Jurkat, Clone E6-1 (cell line): ENCODE measurements at regions not wholly inside any gene's neighbourhood (a gene's known extent, or its start where the extent isn't known, plus 50 kb on each side); places are given as distances from the start of the nearest gene placed in this dataset.
"Not testable (repeated sequence)": the region's sequence is repeated elsewhere in the genome, so short reads cannot be mapped to it uniquely, and the experiment has no call there.

Experiments used
- DNase-seq: peaks from one replicate; pipeline ENCODE4 v3.0.0-alpha.2; 2011; ENCODE audit warnings: low read depth, low spot score
- H3K4me3 ChIP-seq: 2 replicates; pipeline ENCODE4 v1.5.1; 2011; ENCODE audit warnings: mild to moderate bottlenecking, low read length, control low read depth, moderate library complexity

DNA sequence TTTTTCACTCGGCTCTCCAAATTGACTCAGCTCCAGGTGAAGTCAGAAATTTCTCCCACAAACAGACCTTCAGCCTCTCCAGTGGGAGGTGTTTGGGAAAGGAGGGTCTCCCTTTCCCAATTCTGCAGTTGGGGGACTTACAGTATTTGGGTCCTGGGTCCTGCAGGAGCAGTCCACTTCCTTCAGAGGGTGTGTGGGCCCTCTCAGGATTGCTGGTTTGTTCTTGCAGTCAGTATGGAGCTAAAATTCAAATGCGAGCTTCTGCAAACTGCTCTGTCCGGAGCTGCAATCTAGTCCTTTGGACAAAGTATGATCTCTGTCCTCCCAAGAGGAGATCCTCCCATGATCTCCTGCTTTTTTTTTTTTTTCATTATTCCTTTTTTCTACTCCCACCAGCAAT lies 87.9 kb upstream of the MSTN start:
- H3K4me3 ChIP-seq: no peak overlapping the region
- DNase-seq: no peak

DNA sequence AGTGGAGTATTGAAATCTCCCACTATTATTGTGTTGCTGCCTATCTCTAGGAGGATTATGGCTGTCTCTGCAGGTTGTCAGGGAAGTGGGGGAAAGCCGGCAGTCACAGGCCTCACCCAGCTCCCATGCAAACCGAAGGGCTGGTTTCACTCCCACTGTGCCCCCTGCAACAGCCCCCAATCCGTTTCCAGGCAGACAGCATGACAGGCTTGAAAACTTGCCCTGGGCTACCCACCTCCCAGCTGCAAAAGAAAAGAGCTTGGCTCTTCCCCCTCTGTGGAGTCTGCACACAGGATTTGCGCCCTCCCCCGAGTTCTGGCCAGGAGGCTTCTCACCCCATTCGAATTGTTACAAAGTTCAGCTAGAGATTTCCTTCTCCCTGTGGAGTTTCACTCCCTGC lies 87.4 kb upstream of the MSTN start:
- no peak for DNase-seq
- H3K4me3 ChIP-seq: no peak overlapping the region

DNA sequence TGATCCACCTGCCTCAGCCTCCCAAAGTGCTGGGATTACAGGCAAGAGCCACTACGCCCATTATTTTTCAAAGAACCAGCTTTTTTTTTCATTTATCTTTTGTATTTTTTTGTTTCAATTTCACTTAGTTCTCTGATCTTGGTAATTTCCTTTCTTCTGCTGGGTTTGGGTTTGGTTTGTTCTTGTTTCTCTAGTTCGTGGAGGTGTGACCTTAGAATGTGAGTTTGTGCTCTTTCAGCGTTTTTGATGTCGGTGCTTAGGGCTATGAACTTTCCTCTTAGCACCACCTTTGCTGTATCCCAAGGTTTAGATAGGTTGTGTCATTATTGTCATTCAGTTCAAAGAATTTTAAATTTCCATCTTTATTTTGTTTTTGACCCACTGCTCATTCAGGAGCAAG lies 86.7 kb upstream of the MSTN start:
- no peak overlapping the region for H3K4me3 ChIP-seq
- DNase-seq: no peak

- DNase-seq: not testable (repeated sequence)
Observed at GRCh38 chr2:190146109-190146508, 83.6 kb upstream of the MSTN start.

DNA sequence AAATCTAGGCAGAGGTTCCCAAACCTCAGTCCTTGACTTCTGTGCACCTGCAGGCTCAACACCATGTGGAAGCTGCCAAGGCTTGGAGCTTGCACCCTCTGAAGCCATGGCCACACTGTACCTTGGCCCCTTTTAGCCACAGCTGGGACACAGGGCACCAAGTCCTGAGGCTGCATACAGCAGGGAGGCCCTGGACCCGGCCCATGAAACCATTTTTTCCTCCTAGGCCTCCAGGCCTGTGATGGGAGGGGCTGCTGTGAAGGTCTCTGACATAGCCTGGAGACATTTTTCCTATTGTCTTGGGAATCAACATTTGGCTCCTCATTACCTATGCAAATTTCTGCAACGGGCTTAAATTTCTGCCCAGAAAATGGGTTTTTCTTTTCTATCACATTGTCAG lies 77.9 kb upstream of the MSTN start:
- H3K4me3 ChIP-seq, DNase-seq: not testable (repeated sequence)

More at GRCh38 chr2:190146109-190146508, 83.6 kb upstream of the MSTN start:
- H3K4me3 ChIP-seq: not testable (repeated sequence)

DNA sequence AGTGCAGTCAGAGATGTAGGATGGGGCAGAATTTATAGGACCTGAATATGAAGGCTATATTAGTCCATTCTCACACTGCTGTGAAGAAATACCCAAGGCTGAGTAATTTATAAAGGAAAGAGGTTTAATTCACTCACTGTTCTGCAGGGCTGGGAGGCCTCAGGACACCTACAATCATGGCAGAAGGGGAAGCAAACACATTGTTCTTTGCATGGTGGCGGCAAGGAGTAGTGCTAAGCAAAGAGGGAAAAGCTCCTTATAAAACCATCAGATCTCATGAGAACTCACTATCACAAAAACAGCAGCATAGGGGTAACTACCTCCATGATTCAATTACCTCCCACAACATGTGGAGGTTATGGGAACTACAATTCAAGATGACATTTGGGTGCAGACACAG lies 76.8 kb upstream of the MSTN start:
- H3K4me3 ChIP-seq: no peak overlapping the region
- DNase-seq: no peak

DNA sequence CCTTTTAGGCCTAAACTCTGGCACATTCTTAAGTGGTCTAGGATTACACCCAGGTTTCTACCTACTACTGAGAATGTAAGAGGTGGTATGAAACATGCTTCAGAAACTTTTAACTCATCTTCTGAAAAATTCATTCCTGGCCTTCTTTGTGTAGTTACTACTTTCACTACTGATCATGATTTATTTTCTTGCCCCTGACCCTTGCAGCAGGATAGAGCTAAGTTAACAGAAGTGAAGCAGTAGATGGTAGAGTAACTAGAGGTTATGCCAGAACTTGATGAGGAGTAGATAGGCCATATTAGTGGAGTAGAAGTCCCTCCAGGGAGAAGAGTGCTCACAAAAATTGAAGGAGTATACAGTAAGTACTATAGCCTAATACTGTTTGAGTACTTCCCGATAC lies 75.5 kb upstream of the MSTN start:
- DNase-seq: no peak
- no peak overlapping the region for H3K4me3 ChIP-seq

GRCh38 chr2:190137561-190137960 lies 75.0 kb upstream of the MSTN start:
- no peak overlapping the region for H3K4me3 ChIP-seq
- DNase-seq: no peak

DNA sequence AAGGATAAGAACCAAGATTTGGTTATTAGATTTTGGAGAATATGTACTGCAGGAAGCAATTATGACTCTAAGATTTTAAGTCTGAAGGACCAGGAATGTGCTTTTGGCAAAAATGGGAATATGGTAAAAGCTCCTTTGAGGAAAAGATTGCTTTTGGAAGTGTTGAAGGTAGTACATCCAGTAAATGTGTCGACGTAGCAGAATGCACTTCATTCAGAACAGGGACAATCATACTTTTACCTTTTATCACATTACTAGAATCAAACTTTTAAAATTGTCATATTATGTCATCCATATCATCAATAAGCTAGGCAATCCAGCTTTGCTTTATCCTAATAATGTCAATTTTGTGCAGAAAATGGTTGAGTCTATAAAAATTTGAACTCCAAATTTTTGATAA lies 74.3 kb upstream of the MSTN start:
- DNase-seq: no peak
- no peak overlapping the region for H3K4me3 ChIP-seq

DNA sequence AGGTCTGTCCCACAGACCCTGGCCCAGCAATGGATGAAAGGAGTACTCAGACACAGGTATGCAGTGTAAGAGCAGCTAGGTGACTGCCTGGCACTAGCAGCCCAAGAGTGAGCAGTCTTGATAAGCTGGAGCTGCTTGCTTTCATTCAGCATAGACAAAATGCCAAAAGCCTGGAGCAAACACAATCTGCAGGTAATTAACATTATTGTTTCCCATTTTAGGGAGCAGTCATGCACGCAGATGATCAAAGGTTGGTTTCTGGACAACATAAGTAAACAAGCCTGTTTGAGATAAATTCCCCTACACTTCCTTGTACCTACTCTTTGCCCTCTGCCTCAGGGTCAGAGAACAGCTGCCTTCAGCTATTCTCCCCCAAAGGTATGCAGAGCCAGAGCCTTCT lies 73.7 kb upstream of the MSTN start:
- DNase-seq: no peak
- H3K4me3 ChIP-seq: no peak overlapping the region

DNA sequence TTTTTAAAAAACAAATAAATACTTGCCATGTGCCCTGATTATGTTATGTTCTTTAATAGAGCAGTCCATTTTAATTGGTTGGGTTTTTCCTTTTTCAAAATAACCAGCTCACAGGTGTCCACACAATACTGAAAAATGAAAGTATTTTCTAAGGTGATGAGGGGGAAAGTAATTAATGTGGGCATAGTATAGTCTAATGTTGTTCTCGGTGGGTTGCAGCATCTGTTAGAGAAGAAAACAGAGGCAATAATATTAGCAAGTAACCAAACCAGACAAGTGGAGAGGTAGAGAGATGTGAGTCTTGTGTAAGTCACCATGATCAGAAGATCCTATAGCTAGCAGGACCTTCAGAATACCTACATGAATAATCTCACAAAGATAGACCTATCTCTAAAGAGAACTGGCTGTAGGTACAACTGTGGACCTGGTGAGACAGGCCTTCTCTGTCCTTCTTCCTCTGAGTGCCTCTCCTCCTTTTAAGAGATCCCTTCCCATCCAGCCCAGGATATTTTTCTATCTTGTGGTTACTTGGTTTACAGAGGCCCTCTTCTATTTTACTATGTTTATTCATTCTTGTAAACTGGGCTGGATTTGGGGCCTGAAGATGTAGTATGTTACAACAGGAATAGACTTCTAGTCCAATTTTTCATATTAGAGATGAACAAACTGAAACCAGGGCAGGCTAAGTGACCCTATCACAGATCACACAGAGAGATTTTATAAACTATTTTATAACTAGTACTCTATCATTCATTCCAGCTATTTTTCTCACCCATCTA lies 67.1 kb upstream of the MSTN start:
- no peak for DNase-seq
- no peak overlapping the region for H3K4me3 ChIP-seq

- DNase-seq: no peak
- H3K4me3 ChIP-seq: no peak overlapping the region
Observed at GRCh38 chr2:190127651-190128050, 65.1 kb upstream of the MSTN start.

DNA sequence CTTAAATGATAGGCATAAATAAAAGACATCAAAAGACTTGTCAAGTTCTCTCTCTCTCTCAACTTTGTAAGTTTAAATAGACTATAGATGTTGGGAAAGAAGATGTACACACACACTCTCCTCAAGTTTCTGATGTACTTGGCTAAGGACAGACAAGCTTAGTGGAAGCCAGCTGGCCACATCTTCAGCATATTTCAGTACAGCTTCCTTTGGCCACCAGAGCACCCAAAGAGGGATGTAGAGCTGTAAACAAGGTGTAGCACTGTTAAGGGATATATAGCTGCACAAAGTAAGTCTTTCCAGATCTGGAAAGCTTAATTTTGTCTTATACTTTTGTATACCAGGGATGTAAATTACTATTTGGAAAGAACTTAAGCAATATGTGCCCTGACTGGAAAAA lies 64.3 kb upstream of the MSTN start:
- DNase-seq: no peak
- no peak overlapping the region for H3K4me3 ChIP-seq

DNA sequence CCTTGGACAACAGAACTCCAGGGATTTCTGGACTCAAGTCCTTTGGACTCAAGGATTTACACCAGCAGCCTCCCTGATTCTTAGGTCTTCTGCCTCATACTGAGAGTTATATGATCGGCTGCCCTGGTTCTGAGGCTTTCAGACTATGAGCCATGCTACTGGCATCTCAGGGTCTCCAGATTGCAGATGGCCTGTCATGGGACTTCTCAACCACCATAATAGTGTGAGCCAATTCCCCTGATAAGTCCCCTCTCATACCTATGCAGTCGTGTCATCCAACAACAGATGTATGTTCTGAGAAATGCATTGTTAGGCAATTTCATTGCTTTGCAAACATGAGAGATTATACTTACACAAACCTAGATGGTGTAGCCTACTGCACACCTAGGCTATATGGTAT lies 61.4 kb upstream of the MSTN start:
- DNase-seq: no peak
- no peak overlapping the region for H3K4me3 ChIP-seq

GRCh38 chr2:190121971-190122370 lies 59.4 kb upstream of the MSTN start:
- H3K4me3 ChIP-seq: no peak overlapping the region
- DNase-seq: peak; percentile 20

- H3K4me3 ChIP-seq: no peak overlapping the region
- no peak for DNase-seq
Observed at GRCh38 chr2:190121305-190121704, 58.8 kb upstream of the MSTN start.

GRCh38 chr2:190119923-190120590 lies 57.5 kb upstream of the MSTN start:
- H3K4me3 ChIP-seq: no peak overlapping the region
- DNase-seq: no peak

- no peak overlapping the region for H3K4me3 ChIP-seq
- DNase-seq: no peak
Observed at GRCh38 chr2:190119257-190119656, 56.7 kb upstream of the MSTN start.

- no peak overlapping the region for H3K4me3 ChIP-seq
- no peak for DNase-seq
Observed at GRCh38 chr2:190117305-190117704, 54.8 kb upstream of the MSTN start.

- no peak for DNase-seq
- H3K4me3 ChIP-seq: no peak overlapping the region
Observed at GRCh38 chr2:190113000-190113399, 50.5 kb upstream of the MSTN start.
